Hematopoietic multipotent progenitor cell treated with erythropoietin and hydrocortisone succinate and interleukin-3 and kit ligand, for 6 days (in vitro differentiated cells): ENCODE measurements at regions not wholly inside any gene's neighbourhood (a gene's known extent, or its start where the extent isn't known, plus 50 kb on each side); places are given as distances from the start of the nearest gene placed in this dataset.
A peak's percentile ranks its signal among the peaks of the same experiment; 100 is the strongest.

Experiments
- DNase-seq: peaks from one replicate; pipeline ENCODE4 v3.0.0-alpha.2; 2015

- no peak for DNase-seq
Observed at GRCh38 chr20:17856837-17857605, 111.6 kb downstream of the SNX5 start.

- DNase-seq: peak; percentile 33
Observed at GRCh38 chr20:17856024-17856564, 112.5 kb downstream of the SNX5 start.

- peak; percentile 49 for DNase-seq
Observed at GRCh38 chr20:17854307-17854903, 114.2 kb downstream of the SNX5 start.

- DNase-seq: peak; percentile 72
Observed at GRCh38 chr20:17852323-17852722, 116.3 kb downstream of the SNX5 start.

- no peak for DNase-seq
Observed at GRCh38 chr20:17850684-17851026, 117.9 kb downstream of the SNX5 start.

GRCh38 chr20:17849901-17850683, 118.5 kb downstream of the SNX5 start:
- no peak for DNase-seq

GRCh38 chr20:17849138-17849900, 119.3 kb downstream of the SNX5 start:
- no peak for DNase-seq

- DNase-seq: no peak
Observed at GRCh38 chr20:17848249-17849048, 120.1 kb downstream of the SNX5 start.

- no peak for DNase-seq
Observed at GRCh38 chr20:17845701-17846475, 122.7 kb downstream of the SNX5 start.

- no peak for DNase-seq
Observed at GRCh38 chr20:17844549-17845298, 123.9 kb downstream of the SNX5 start.

- no peak for DNase-seq
Observed at GRCh38 chr20:17844133-17844429, 124.5 kb downstream of the SNX5 start.

- no peak for DNase-seq
Observed at GRCh38 chr20:17843246-17844132, 125.1 kb downstream of the SNX5 start.

- DNase-seq: no peak
Observed at GRCh38 chr20:17841751-17842215, 126.8 kb downstream of the SNX5 start.

GRCh38 chr20:17840423-17840822, 128.2 kb downstream of the SNX5 start:
- DNase-seq: no peak

GRCh38 chr20:17838921-17839320, 129.7 kb downstream of the SNX5 start:
- DNase-seq: no peak

GRCh38 chr20:17837179-17837578, 131.4 kb downstream of the SNX5 start:
- no peak for DNase-seq

GRCh38 chr20:17836303-17836861, 132.2 kb downstream of the SNX5 start:
- no peak for DNase-seq

- DNase-seq: no peak
Observed at GRCh38 chr20:17835934-17836300, 132.7 kb downstream of the SNX5 start.
